MM.1S (cell line): ENCODE measurements at regions not wholly inside any gene's neighbourhood (a gene's known extent, or its start where the extent isn't known, plus 50 kb on each side); places are given as distances from the start of the nearest gene placed in this dataset.

Experiments
- DNase-seq: peaks from one replicate; pipeline ENCODE4 v3.0.0-alpha.2; 2015
- H2AFZ ChIP-seq: fragments of 300-600 bp; sonication (generic); 2 replicates; pipeline ENCODE4 v1.6.0; 2016; ENCODE audit warnings: antibody characterized with exemption, low read length
- H3F3A ChIP-seq: fragments of 300-600 bp; sonication (generic); 2 replicates; pipeline ENCODE4 v1.6.1; 2016; ENCODE audit warnings: mild to moderate bottlenecking, antibody characterized with exemption, low read length, moderate library complexity, mixed read lengths; ENCODE audit not compliant: insufficient read depth
- H3K27ac ChIP-seq: fragments of 300-600 bp; sonication (generic); 2 replicates; pipeline ENCODE4 v1.5.1; 2016; ENCODE audit warnings: mild to moderate bottlenecking, low read length
- H3K27me3 ChIP-seq: fragments of 300-600 bp; sonication (generic); replicated peaks from 2 replicates; pipeline ENCODE4 v1.6.0; 2016; ENCODE audit warnings: low read length; ENCODE audit not compliant: insufficient read depth
- H3K36me3 ChIP-seq: fragments of 300-600 bp; sonication (generic); replicated peaks from 2 replicates; pipeline ENCODE4 v1.6.1; 2016; ENCODE audit warnings: mild to moderate bottlenecking, low read length, mixed read lengths; ENCODE audit not compliant: insufficient read depth
- H3K4me1 ChIP-seq: fragments of 300-600 bp; sonication (generic); 2 replicates; pipeline ENCODE4 v1.6.1; 2016; ENCODE audit warnings: low read length, mixed read lengths
- H3K4me2 ChIP-seq: fragments of 300-600 bp; sonication (generic); 2 replicates; pipeline ENCODE4 v1.6.0; 2016; ENCODE audit warnings: low read depth, low read length
- H3K4me3 ChIP-seq: fragments of 300-600 bp; sonication (generic); 2 replicates; pipeline ENCODE4 v1.5.1; 2016; ENCODE audit warnings: low read length, mixed read lengths
- H3K79me2 ChIP-seq: fragments of 300-600 bp; sonication (generic); 2 replicates; pipeline ENCODE4 v1.6.1; 2016; ENCODE audit warnings: mixed run types, low read length, mixed read lengths
- H3K9ac ChIP-seq: fragments of 300-600 bp; sonication (generic); 2 replicates; pipeline ENCODE4 v1.6.1; 2016; ENCODE audit warnings: low read length, mixed read lengths
- H3K9me2 ChIP-seq: fragments of 300-600 bp; sonication (generic); replicated peaks from 2 replicates; pipeline ENCODE4 v1.6.1; 2016; ENCODE audit warnings: mild to moderate bottlenecking, low read length, mixed read lengths; ENCODE audit not compliant: insufficient read depth
- H3K9me3 ChIP-seq: fragments of 300-600 bp; sonication (generic); replicated peaks from 2 replicates; pipeline ENCODE4 v1.6.1; 2016; ENCODE audit warnings: mild to moderate bottlenecking, low read length, mixed read lengths; ENCODE audit not compliant: insufficient read depth
- H4K20me1 ChIP-seq: fragments of 300-600 bp; sonication (generic); 2 replicates; pipeline ENCODE4 v1.6.1; 2016; ENCODE audit warnings: mild to moderate bottlenecking, low read length, moderate library complexity, mixed read lengths; ENCODE audit not compliant: insufficient read depth
- EZH2 ChIP-seq: fragments of 300-600 bp; sonication (generic); optimal IDR thresholded peaks from 2 replicates; pipeline ENCODE3; 2017; ENCODE audit warnings: low read depth, mild to moderate bottlenecking, antibody characterized with exemption, low read length, mixed read lengths
- EZH2phosphoT487 ChIP-seq: fragments of 300-600 bp; sonication (generic); IDR thresholded peaks from 2 replicates; pipeline ENCODE4 v1.6.1; 2018; ENCODE audit warnings: antibody characterized with exemption, low read length
- TF ChIP-seq, protein P1 (sequence below): fragments of 300-600 bp; sonication (generic); IDR thresholded peaks from 2 replicates; pipeline ENCODE4 v1.5.1; 2016; ENCODE audit warnings: antibody characterized with exemption, low read length, mixed read lengths

DNA sequence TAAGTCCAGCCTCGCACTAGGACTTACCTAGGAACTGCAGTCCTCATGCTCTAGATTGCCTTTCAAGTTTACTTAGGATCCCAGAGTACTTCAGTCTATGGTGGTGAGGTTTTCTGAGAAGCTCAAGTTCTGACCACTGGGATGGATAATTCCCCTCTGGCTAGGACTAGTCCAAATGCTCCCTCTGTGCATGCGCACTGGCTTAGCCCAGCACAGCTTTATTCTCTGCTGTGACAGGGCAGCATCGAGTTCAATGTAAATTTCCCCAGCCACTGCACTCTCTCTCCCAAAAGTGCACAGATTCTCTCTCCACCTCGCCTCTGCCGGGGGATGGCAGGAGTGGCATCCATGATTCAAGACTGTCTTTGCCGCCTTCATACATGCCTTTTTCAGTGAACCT is 241.6 kb downstream of the ZNF326 start:
- H3K9me3 ChIP-seq, result no peaks in the 10 kb centered on the region
- H3K4me3 ChIP-seq, result no peak overlapping the region
- TF ChIP-seq EZH2phosphoT487 (no peak), EZH2 (no peak)
- TF ChIP-seq, protein P1, sequence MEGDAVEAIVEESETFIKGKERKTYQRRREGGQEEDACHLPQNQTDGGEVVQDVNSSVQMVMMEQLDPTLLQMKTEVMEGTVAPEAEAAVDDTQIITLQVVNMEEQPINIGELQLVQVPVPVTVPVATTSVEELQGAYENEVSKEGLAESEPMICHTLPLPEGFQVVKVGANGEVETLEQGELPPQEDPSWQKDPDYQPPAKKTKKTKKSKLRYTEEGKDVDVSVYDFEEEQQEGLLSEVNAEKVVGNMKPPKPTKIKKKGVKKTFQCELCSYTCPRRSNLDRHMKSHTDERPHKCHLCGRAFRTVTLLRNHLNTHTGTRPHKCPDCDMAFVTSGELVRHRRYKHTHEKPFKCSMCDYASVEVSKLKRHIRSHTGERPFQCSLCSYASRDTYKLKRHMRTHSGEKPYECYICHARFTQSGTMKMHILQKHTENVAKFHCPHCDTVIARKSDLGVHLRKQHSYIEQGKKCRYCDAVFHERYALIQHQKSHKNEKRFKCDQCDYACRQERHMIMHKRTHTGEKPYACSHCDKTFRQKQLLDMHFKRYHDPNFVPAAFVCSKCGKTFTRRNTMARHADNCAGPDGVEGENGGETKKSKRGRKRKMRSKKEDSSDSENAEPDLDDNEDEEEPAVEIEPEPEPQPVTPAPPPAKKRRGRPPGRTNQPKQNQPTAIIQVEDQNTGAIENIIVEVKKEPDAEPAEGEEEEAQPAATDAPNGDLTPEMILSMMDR, result no peak
- no peaks in the 10 kb centered on the region for H3K4me1 ChIP-seq
- no peaks in the 10 kb centered on the region for H4K20me1 ChIP-seq
- H3F3A ChIP-seq, result no peaks in the 10 kb centered on the region
- no peaks in the 10 kb centered on the region for H3K79me2 ChIP-seq
- H3K27ac ChIP-seq, result no peak overlapping the region
- H3K9me2 ChIP-seq, result no peaks in the 10 kb centered on the region
- no peaks in the 10 kb centered on the region for H3K36me3 ChIP-seq
- H3K4me2 ChIP-seq, result no peak overlapping the region
- DNase-seq, result no peak
- no peak overlapping the region for H2AFZ ChIP-seq
- no peaks in the 10 kb centered on the region for H3K27me3 ChIP-seq
- H3K9ac ChIP-seq, result no peak overlapping the region

DNA sequence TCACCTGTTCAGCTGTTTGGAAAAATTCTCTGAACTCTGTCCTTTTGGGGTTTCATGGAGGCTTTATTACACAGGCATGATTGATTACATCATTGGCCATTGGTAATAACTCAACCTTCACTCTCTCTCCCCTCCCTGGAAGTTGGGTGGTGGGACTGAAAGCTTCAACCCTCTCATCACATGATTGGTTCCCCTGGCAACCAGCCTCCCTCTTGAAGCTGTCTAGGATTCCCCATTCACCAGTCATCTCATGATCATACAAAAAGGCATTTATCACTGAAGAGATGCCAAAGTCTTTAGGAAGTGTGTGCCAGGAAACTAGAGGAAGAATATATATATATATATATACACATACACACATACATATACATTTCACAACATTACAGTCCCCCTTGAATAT is 228.5 kb downstream of the ZNF326 start:
- Histone ChIP-seq H3K4me1 (no peaks in the 10 kb centered on the region), H3K4me2 (no peak overlapping the region), H4K20me1 (no peaks in the 10 kb centered on the region), H3K4me3 (no peak overlapping the region), H3K79me2 (no peaks in the 10 kb centered on the region), H3K27ac (no peak overlapping the region), H3K9me2 (no peaks in the 10 kb centered on the region), H2AFZ (no peak overlapping the region), H3K9me3 (no peaks in the 10 kb centered on the region), H3F3A (no peaks in the 10 kb centered on the region), H3K36me3 (no peaks in the 10 kb centered on the region), H3K9ac (no peak overlapping the region), H3K27me3 (no peaks in the 10 kb centered on the region)
- TF ChIP-seq EZH2phosphoT487 (no peak), EZH2 (no peak)
- TF ChIP-seq, protein P1, result no peak
- no peak for DNase-seq

DNA sequence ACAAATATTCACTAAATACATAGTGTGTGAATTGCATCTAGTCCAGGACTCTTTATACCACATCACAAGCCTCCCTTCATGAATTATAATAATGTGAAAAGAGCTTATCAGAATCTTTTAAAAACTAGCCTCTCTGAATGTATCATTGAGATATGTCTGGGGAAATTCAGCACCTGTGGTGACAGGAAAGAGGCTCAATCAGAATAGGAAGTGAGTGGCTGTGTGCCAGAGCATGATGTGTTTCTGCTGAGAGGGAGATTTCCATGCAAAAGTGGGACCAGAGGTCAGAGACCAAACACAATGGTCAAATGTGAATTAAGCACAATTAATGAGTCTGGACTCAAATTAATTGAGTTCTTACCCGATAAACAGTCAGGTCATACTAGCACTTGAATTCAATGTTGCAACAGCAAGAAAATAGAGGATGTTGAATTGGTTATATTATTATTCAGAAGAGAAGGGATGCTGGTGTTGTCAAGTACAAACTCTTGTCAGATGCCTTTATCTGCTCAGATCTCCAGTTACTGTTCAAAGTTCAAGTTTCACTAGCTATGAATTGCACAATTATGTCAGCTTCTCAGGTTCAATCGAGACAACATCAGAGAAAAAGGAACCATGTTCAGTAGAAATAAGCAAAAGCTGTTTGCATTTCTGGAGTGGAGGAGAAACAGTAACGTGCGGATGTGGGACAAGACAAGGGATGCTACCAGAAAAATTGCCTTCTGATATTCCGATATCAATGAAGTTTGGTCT is 226.2 kb downstream of the ZNF326 start:
- Histone ChIP-seq H3K4me3 (no peak overlapping the region), H3K4me1 (no peaks in the 10 kb centered on the region), H2AFZ (no peak overlapping the region), H3K79me2 (no peaks in the 10 kb centered on the region), H4K20me1 (no peaks in the 10 kb centered on the region), H3K9me2 (no peaks in the 10 kb centered on the region), H3K9me3 (no peaks in the 10 kb centered on the region), H3K27ac (no peak overlapping the region), H3K9ac (no peak overlapping the region), H3K4me2 (no peak overlapping the region), H3K27me3 (no peaks in the 10 kb centered on the region), H3K36me3 (no peaks in the 10 kb centered on the region), H3F3A (no peaks in the 10 kb centered on the region)
- DNase-seq, result peak; percentile 31
- TF ChIP-seq EZH2phosphoT487 (no peak), EZH2 (no peak)
- TF ChIP-seq, protein P1, result no peak
